ENCODE measurements at regions not wholly inside any gene's neighbourhood (a gene's known extent, or its start where the extent isn't known, plus 50 kb on each side); places are given as distances from the start of the nearest gene placed in this dataset.

DNA sequence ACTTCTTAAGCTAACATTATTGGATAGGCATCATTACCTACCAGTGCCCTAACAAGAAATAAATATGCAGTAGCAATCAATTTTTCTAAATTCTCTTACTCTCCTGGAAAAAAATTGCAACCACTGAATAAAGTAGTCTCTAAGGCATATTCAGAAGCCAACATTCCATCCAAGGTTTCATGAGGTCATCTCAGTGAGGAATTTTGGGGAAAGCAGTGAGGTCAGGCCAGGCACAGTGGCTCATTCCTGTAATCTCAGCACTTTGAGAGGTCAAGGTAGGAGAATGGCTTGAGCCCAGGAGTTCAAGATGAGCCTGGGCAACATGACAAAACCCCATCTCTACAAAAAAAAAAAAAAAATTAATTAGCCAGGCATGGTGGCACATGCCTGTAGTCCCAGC is 75.9 kb upstream of the GHITM start:
- DNase-seq: no peak
- Histone ChIP-seq H3K27me3 (ENCODE audit: control insufficient read depth, insufficient read depth, low read length) (no peaks in the 10 kb centered on the region), H3K4me3 (ENCODE audit: insufficient read depth, low read depth, low read length) (no peak overlapping the region), H3K36me3 (replicated peaks; ENCODE audit: control insufficient read depth, insufficient read depth, low read length) (no peaks in the 10 kb centered on the region)

DNA sequence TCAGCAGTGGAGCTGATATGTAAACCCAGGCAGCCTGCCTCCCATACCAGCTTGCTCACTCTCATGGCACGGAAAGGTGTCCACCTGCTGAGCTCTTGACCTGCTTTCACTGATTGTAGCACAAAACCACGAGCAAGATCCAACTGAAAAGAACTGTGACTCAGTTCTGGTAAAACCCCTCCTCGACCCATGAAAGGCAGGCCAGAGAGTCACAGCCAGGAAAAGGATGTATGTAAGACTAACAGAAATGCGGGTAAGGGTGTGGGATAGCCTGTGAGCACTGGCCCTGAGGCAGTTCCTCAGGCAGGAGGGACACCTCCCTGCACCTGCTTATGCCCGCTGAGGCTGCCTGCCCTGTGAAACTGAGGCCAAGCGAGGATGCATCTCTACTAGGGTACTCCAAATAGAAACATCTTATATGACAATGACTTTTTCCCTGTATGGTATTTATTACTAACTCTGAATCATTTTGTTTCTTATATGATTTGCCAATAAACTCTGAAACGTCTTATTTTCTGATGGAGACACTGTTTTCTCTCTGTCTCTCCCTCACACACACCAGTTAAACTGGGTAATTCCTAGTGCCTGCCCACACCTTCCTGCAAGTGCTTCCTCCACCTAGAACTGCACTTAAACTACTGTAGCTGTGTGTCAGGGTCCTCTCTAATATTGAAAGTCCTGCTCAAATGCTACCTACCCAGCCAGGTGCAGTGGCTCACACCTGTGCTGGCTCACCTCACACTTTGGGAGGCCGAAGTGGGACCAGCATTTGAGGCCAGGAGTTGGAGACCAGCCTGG is 73.3 kb upstream of the GHITM start:
- no peak for DNase-seq
- Histone ChIP-seq H3K4me3 (ENCODE audit: insufficient read depth, low read depth, low read length) (no peak overlapping the region), H3K36me3 (replicated peaks; ENCODE audit: control insufficient read depth, insufficient read depth, low read length) (no peaks in the 10 kb centered on the region), H3K27me3 (ENCODE audit: control insufficient read depth, insufficient read depth, low read length) (no peaks in the 10 kb centered on the region)

DNA sequence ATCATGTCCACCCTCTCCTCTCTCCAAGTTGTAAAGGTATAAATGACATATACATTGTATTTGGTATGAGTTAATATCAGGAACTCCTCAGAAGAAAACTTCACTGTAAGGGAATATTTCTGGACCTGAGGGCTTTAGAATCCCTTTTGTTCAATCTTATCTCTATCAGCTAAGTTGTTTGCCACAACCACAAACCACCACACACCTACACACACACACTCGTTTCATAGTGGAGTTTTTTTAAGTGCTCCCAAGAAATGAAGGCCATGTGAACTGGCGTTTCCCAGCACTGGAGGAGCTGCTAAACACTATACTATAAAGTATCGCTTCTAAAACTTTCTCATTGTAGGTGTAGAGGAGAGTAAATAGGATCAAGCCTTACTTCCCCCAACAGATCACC is 64.8 kb upstream of the GHITM start:
- no peaks in the 10 kb centered on the region for H3K36me3 ChIP-seq (replicated peaks; ENCODE audit: control insufficient read depth, insufficient read depth, low read length)
- no peak overlapping the region for H3K4me3 ChIP-seq (ENCODE audit: insufficient read depth, low read depth, low read length)
- no peak for DNase-seq
- no peaks in the 10 kb centered on the region for H3K27me3 ChIP-seq (ENCODE audit: control insufficient read depth, insufficient read depth, low read length)

DNA sequence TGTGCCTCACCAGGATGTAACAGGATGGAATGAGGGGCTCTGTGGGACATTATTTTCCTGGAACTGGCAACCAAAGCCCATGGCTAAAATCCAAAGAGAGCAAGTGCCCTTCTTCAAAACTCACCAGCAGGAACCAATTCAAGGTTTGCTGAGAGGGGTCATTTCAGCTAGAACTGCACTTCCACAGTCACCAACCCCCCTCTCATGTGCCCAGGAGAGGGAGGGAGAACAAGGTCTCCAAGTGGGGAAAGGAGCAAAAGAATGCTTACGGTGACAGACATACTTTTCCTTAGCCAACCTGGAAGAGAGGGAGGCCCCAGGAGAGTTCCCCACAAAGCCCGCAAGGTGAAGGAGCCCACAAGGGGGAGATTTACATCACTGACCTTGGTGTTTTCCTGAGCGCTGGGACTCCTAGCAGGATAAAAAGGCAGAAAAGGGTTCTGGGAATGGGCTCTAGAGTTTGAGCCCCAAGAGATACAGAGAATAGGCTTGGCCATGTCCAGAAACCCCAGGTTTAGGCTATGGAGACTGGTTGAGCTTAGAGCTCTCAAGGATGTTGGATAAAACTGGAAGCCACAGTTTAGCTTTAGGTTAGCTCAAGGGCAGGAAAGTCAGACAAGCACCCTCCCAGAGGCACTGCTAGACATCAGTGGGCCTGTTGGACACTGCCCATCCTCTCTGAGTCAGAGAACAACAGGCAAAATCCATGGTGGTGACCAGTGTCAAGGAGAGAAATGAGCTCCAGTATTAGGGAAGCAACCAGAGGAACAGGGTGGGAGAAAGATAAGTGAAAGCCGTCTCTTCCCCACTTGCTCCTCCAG is 63.9 kb upstream of the GHITM start:
- Histone ChIP-seq H3K36me3 (replicated peaks; ENCODE audit: control insufficient read depth, insufficient read depth, low read length) (no peaks in the 10 kb centered on the region), H3K4me3 (ENCODE audit: insufficient read depth, low read depth, low read length) (no peak overlapping the region), H3K27me3 (ENCODE audit: control insufficient read depth, insufficient read depth, low read length) (no peaks in the 10 kb centered on the region)
- peak; percentile 27 for DNase-seq

DNA sequence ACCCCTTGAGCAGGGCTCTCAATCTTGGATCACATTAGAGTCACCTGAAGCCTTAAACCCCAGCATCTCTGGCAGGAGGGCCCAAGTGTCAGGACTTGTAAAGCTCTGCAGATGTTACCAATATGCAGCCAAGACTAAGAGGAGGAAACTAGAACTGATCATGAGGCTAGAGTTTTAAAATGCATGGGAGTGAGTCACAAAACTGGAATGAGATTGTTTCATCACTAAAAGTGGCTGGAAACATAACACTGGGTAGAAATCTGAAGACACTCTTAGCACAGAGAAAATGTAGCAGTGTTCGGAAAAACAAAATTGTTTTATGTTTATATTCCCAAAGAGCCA is 63.3 kb upstream of the GHITM start:
- DNase-seq: no peak
- Histone ChIP-seq H3K36me3 (replicated peaks; ENCODE audit: control insufficient read depth, insufficient read depth, low read length) (no peaks in the 10 kb centered on the region), H3K27me3 (ENCODE audit: control insufficient read depth, insufficient read depth, low read length) (no peaks in the 10 kb centered on the region), H3K4me3 (ENCODE audit: insufficient read depth, low read depth, low read length) (no peak overlapping the region)

DNA sequence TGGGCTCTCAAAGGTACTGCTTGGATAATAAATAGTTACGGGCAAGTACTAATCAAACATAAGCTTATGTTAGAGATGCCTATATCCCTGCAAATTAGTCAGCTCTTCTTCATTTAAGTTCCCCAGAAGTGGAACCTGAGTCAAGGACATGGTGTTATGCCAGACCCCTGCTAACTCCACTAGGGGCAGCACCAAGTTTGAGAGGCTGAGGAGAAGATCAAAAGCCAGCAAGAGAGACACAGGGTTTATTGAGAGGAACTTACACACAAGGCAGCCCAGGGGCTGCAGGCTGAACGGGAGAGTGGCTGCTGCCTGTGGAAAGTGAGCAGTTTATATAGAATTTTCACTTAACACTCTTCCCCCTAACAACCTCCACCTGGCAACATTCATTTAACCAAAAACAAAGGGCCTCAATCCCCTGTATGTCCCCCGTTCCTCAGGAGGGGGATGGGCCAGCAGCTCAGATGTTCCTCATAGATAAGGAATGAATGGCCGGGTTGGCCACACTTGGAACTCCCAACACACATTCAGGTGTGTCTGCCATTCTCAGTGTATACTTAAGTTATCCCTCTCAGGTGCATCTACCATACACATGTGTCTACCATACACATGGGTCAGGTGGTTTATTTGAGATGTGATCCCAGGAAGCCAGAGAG is 62.6 kb upstream of the GHITM start:
- no peaks in the 10 kb centered on the region for H3K36me3 ChIP-seq (replicated peaks; ENCODE audit: control insufficient read depth, insufficient read depth, low read length)
- peak; percentile 56 for DNase-seq
- H3K27me3 ChIP-seq (ENCODE audit: control insufficient read depth, insufficient read depth, low read length): no peaks in the 10 kb centered on the region
- H3K4me3 ChIP-seq (ENCODE audit: insufficient read depth, low read depth, low read length): no peak overlapping the region

DNA sequence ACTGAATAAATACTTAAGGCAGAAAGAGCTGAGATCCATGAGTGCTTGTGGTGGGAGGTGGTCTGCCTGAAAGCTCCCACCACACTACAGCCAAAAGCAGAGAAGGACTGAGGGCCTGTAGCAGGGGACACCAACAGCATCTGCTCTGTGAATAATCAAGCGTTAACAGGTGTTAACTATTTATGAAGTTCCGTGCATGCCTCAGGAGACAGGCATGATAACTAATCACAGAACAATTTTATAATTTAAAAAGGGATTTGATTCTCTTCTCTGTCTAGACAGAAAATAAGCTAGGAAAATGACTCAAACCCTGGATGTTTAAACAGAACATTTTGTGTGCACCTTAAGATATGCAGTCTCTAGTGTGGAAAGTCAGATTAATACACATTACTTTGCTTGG is 61.5 kb upstream of the GHITM start:
- DNase-seq: no peak
- Histone ChIP-seq H3K4me3 (ENCODE audit: insufficient read depth, low read depth, low read length) (no peak overlapping the region), H3K27me3 (ENCODE audit: control insufficient read depth, insufficient read depth, low read length) (no peaks in the 10 kb centered on the region), H3K36me3 (replicated peaks; ENCODE audit: control insufficient read depth, insufficient read depth, low read length) (no peaks in the 10 kb centered on the region)

DNA sequence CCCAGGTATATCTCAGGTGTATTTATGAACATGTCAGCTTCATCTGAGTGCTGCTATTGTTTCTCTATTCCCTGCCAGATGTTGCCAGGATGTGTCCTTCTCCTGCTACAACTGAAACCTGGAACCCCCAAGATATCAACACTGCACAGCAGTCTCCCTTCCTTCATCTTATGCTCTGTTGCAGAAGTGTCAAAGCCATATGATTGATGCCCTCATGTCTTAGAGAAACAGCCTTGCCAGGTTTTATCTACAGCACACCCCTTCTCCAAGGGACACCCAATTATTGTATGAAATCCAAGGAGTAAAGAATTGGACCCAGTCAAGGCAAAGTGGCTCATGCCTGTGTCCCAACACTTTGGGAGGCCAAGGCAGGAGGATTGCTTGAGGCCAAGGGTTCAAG is 60.5 kb upstream of the GHITM start:
- DNase-seq: no peak
- no peak overlapping the region for H3K4me3 ChIP-seq (ENCODE audit: insufficient read depth, low read depth, low read length)
- no peaks in the 10 kb centered on the region for H3K27me3 ChIP-seq (ENCODE audit: control insufficient read depth, insufficient read depth, low read length)
- no peaks in the 10 kb centered on the region for H3K36me3 ChIP-seq (replicated peaks; ENCODE audit: control insufficient read depth, insufficient read depth, low read length)

DNA sequence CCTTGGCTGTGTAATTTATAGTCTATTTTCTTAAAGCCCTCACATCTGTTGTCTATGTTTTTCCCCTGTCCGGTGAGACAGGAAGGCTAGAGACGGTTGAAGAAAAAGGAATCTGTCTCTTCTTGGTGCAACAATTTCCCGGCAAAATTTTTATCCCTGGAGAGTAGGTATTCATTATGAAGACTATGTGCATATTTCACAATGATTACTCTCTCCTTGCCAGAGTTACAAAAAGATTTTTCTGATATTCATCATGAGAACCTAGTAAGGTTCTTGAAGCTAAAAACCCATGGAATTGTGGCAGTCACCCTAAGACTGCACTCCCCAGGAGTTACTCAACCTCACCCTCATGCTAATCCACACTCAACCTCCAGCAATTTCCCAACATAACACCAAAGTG is 55.0 kb upstream of the GHITM start:
- H3K4me3 ChIP-seq (ENCODE audit: insufficient read depth, low read depth, low read length): no peak overlapping the region
- no peaks in the 10 kb centered on the region for H3K36me3 ChIP-seq (replicated peaks; ENCODE audit: control insufficient read depth, insufficient read depth, low read length)
- DNase-seq: no peak
- no peaks in the 10 kb centered on the region for H3K27me3 ChIP-seq (ENCODE audit: control insufficient read depth, insufficient read depth, low read length)

DNA sequence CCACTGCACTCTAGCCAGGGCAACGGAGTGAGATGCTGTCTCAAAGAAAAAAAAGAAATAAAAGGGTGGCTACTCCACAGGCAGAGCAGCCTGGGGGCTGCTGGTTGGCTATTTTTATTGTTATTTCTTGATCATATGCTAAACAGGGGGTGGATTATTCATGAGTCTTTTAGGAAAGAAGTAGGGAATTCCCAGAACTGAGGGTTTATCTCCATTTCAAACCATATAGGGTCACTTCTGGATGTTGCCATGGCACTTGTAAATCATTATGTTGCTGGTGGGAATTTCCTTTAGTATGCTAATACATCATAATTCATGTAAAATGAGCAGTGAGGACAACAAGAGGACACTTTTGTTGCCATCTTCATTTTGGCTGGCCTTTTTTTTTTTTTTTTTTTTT is 52.1 kb upstream of the GHITM start:
- DNase-seq: no peak
- H3K36me3 ChIP-seq (replicated peaks; ENCODE audit: control insufficient read depth, insufficient read depth, low read length): no peaks in the 10 kb centered on the region
- H3K27me3 ChIP-seq (ENCODE audit: control insufficient read depth, insufficient read depth, low read length): no peaks in the 10 kb centered on the region
- no peak overlapping the region for H3K4me3 ChIP-seq (ENCODE audit: insufficient read depth, low read depth, low read length)

DNA sequence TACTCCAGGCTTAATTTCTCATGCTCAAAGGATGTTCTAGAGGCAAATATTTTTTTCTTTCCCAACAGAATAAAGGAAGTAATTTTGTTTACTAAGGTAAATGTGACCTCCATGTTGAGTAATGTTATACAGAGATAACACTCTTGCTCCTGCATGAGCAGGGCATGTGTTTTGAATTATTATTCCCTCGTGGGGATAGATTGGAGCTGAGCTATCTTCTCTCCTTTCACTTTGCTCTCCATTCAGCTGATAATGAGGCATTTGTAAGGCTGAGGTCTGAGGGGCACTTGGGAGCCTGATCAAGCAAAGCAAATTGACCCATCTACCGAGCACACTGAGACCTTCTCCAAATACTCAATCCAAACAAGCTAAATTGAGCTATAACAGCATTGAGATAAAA is 50.7 kb upstream of the GHITM start:
- Histone ChIP-seq H3K4me3 (ENCODE audit: insufficient read depth, low read depth, low read length) (no peak overlapping the region), H3K36me3 (replicated peaks; ENCODE audit: control insufficient read depth, insufficient read depth, low read length) (no peaks in the 10 kb centered on the region), H3K27me3 (ENCODE audit: control insufficient read depth, insufficient read depth, low read length) (no peaks in the 10 kb centered on the region)
- DNase-seq: no peak

DNA sequence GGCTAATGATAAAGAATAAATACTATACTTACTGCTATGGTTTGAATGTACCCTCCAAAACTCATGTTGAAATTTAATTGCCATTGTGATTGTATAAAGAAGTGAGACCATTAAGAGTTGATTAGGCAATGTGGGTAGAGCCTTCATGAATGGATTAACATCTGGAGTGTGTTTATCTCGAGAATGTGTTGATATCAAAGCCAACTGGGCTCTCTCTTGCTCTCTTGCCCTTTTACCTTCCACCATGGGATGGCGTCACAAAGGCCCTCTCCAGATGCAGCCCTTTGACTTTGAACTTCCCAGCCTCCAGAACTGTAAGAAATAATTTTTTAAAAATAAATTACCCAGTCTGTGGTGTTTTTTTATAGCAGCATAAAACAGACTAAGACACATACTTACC is 50.1 kb upstream of the GHITM start:
- no peaks in the 10 kb centered on the region for H3K36me3 ChIP-seq (replicated peaks; ENCODE audit: control insufficient read depth, insufficient read depth, low read length)
- DNase-seq: no peak
- H3K27me3 ChIP-seq (ENCODE audit: control insufficient read depth, insufficient read depth, low read length): no peaks in the 10 kb centered on the region
- H3K4me3 ChIP-seq (ENCODE audit: insufficient read depth, low read depth, low read length): no peak overlapping the region
